Fibroblast of the aortic adventitia (primary cell): ENCODE measurements at regions not wholly inside any gene's neighbourhood (a gene's known extent, or its start where the extent isn't known, plus 50 kb on each side); places are given as distances from the start of the nearest gene placed in this dataset.

Experiments
- DNase-seq: peaks from one replicate; pipeline ENCODE4 v3.0.0-alpha.2; 2010; ENCODE audit warnings: low read depth
- H3K4me3 ChIP-seq: 2 replicates; pipeline ENCODE4 v1.5.1; 2011; ENCODE audit warnings: low read depth, mild to moderate bottlenecking, control low read depth, low read length, moderate library complexity
- TF ChIP-seq, protein P1 (sequence below): IDR thresholded peaks from 2 replicates; pipeline ENCODE4 v1.5.1; 2011; ENCODE audit warnings: mild to moderate bottlenecking, low read length, control low read depth, inconsistent platforms; ENCODE audit not compliant: insufficient read depth

GRCh38 chr18:24810561-24811305 is 350.3 kb downstream of the HRH4 start:
- no peak overlapping the region for H3K4me3 ChIP-seq
- DNase-seq, result no peak
- TF ChIP-seq, protein P1, sequence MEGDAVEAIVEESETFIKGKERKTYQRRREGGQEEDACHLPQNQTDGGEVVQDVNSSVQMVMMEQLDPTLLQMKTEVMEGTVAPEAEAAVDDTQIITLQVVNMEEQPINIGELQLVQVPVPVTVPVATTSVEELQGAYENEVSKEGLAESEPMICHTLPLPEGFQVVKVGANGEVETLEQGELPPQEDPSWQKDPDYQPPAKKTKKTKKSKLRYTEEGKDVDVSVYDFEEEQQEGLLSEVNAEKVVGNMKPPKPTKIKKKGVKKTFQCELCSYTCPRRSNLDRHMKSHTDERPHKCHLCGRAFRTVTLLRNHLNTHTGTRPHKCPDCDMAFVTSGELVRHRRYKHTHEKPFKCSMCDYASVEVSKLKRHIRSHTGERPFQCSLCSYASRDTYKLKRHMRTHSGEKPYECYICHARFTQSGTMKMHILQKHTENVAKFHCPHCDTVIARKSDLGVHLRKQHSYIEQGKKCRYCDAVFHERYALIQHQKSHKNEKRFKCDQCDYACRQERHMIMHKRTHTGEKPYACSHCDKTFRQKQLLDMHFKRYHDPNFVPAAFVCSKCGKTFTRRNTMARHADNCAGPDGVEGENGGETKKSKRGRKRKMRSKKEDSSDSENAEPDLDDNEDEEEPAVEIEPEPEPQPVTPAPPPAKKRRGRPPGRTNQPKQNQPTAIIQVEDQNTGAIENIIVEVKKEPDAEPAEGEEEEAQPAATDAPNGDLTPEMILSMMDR, result no peak

GRCh38 chr18:24811950-24812681 is 351.7 kb downstream of the HRH4 start:
- peak; percentile 7 for DNase-seq
- no peak overlapping the region for H3K4me3 ChIP-seq
- TF ChIP-seq, protein P1, result no peak

DNA sequence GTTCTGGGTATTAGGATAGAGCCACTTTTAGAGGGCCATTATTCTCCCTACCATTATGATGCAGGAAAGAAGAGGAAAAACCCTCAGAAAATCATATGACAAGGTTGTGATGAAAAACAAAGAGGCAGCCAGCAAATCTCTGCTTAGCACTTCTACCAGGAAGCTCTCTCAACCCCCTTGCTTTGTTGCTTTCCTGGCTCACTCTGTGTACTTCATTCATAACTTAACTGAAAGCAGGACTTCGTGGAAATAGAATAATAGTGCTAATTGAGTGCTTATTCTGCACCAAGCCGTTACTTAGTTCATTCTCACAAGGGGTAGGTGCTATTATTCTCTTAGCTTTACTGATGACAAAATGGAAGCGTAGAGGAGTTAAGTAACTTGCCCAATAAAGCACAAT is 354.1 kb downstream of the HRH4 start:
- no peak overlapping the region for H3K4me3 ChIP-seq
- DNase-seq, result no peak
- TF ChIP-seq, protein P1, result no peak

GRCh38 chr18:24817150-24817549 is 356.7 kb downstream of the HRH4 start:
- DNase-seq, result no peak
- TF ChIP-seq, protein P1, result no peak
- H3K4me3 ChIP-seq, result no peak overlapping the region

DNA sequence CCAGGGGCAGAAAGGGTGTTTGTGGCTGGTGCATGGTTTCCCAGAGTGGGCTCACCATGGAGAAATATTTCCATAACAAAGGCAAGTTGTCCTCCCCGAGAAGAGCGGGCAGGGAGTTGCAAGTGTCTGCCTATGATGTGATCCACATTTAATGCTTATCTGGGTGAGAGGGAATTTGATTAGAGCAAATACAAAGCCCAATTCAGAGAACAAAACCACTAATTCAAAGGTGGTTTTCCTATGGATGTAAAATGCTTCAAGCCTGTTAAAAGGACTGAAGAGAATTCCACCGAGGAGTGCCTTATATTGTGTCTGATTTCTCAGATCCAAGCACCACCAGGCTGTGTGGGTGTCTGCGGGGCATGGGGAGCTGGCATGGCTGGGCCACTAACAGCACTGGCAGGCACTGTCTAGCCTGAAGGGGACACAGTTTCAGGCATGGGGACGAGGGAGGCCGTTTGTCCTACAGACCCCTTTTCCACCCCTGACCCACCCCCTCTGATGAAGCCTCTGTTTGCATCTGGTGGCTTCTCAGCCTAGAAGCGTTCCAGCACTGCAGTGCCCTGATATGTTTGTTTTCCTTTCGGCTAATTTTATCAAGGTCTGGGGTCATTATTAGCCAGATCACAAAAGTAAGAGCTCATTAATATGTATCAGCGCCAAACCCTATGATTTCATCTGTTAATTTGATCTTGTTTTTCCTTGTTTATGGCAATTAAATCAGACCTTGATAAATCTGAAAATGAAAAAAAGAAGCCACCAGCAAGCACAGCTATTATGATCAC is 357.3 kb downstream of the HRH4 start:
- no peak overlapping the region for H3K4me3 ChIP-seq
- DNase-seq, result no peak
- TF ChIP-seq, protein P1, result no peak

DNA sequence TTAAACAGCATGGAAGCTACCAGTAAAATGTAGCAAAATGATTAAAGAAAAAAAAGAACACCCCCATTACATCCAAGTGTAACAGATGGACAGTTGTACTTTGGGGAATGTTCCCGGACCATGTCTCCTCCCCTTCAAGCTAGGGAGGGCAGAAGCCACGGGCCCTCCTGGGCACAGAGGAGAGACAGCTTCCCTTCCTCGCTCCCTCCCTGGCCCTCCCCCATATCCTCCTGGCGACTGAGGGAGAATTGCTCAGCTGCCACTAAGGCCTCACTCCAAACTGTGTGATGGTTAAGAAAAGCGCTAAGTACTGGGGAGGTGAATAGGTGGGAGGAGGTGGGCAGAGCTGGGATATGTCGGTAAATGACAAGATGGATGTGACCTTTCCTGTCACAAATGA is 358.0 kb downstream of the HRH4 start:
- TF ChIP-seq, protein P1, result no peak
- DNase-seq, result no peak
- no peak overlapping the region for H3K4me3 ChIP-seq
